ENCODE measurements at regions not wholly inside any gene's neighbourhood (a gene's known extent, or its start where the extent isn't known, plus 50 kb on each side); places are given as distances from the start of the nearest gene placed in this dataset.

- WGBS, 5 donors = 14 to 24% (median 19%) methylated on average over 20 to 25 of the region's 25 CpGs
- peaks cover 14 to 34% (median 27%) of the 10 kb centered on the region in 6 donors for H3K4me1 ChIP-seq
- intact Hi-C loops (cut with DNase I; ENCODE audit: low total_unique reads) = no loop called here
- peaks cover 0 to 65% (median 27%) of the 10 kb centered on the region in 7 donors for H3K27me3 ChIP-seq (replicated peaks in 1 of 7)
- H3K27ac ChIP-seq = peak overlapping the region in 7 of 8 donors; percentile 41 to 81 (median 68)
- DNase-seq = no peak
- peaks cover 0 to 3% (median 0%) of the 10 kb centered on the region in 8 donors for H3K9me3 ChIP-seq
- peak in 1 of 3 donors; percentile 26 for TF ChIP-seq POLR2AphosphoS5 (IDR thresholded peaks at IDR 0.05)
- TF ChIP-seq, protein P1, sequence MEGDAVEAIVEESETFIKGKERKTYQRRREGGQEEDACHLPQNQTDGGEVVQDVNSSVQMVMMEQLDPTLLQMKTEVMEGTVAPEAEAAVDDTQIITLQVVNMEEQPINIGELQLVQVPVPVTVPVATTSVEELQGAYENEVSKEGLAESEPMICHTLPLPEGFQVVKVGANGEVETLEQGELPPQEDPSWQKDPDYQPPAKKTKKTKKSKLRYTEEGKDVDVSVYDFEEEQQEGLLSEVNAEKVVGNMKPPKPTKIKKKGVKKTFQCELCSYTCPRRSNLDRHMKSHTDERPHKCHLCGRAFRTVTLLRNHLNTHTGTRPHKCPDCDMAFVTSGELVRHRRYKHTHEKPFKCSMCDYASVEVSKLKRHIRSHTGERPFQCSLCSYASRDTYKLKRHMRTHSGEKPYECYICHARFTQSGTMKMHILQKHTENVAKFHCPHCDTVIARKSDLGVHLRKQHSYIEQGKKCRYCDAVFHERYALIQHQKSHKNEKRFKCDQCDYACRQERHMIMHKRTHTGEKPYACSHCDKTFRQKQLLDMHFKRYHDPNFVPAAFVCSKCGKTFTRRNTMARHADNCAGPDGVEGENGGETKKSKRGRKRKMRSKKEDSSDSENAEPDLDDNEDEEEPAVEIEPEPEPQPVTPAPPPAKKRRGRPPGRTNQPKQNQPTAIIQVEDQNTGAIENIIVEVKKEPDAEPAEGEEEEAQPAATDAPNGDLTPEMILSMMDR (IDR thresholded peaks at IDR 0.05 in 8 of 11, conservative IDR thresholded peaks at IDR 0.05 in 3 of 11) = no peak
- H3K36me3 ChIP-seq = no peaks in the 10 kb centered on the region
- H3K4me3 ChIP-seq = peak overlapping the region; percentile 28 to 68 (median 38)
Observed at GRCh38 chr9:129437626-129438323, 183.1 kb downstream of the C9orf50 start.

DNA sequence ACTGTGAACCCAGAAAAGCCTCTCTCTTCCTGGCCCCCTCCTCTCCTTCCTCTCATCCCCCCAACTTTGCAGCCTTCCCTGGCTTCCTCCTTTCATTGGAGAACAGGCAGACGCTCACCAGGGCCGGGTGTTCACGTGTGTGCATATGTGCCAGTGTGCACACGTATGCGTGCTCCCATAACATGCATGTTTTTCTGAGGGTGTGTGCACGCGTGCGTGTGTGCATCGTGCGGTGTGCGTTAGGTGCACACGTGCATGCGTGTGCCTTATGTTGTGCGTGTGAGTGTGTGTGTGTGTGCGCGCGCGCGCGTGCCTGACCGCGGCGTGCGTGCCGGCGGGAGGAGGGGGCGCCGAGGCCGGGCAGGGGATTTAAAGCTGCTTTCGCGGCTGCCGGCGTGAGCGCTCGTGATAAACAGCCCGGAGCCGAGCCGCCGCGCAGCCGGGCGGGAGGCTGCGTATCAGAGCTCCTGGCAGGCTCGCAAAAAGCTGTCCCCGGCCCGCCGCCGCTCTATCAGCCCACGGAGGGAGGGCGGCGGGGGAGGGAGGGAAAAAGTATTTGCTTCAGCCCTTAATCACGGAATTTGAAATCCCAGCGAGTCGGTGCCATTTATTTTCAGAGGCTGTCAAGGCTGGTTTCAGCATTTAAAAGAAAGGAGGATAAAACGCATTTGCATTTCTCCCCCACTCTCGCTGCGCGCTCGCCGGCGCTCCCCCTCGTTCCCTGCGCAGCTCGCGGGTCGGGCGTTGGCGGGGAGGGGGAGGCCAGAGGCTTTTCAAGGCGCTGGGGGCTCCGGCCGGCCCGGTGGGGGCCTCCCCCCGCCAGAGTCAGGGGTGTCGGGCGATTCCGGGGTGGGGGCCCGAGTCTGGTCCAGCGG is 183.9 kb downstream of the C9orf50 start:
- TF ChIP-seq POLR2A (IDR thresholded peaks at IDR 0.05) (no peak), POLR2AphosphoS5 (IDR thresholded peaks at IDR 0.05) (peak; percentile 35 to 75 (median 68))
- TF ChIP-seq, protein P1 (IDR thresholded peaks at IDR 0.05 in 8 of 11, conservative IDR thresholded peaks at IDR 0.05 in 3 of 11) = no peak
- intact Hi-C loops (cut with DNase I; ENCODE audit: low total_unique reads) = no loop called here
- H3K27me3 ChIP-seq (replicated peaks in 1 of 7) = peaks cover 0 to 63% (median 27%) of the 10 kb centered on the region in 7 donors
- WGBS, 5 donors = 3 to 9% (median 3%) methylated on average over 70 to 78 of the region's 78 CpGs
- H3K9me3 ChIP-seq = peaks cover 0 to 3% (median 0%) of the 10 kb centered on the region in 8 donors
- peak overlapping the region; percentile 28 to 68 (median 38) for H3K4me3 ChIP-seq
- peak overlapping the region in 7 of 8 donors; percentile 41 to 81 (median 68) for H3K27ac ChIP-seq
- H3K36me3 ChIP-seq = no peaks in the 10 kb centered on the region
- no peak for DNase-seq
- peaks cover 14 to 39% (median 31%) of the 10 kb centered on the region in 6 donors for H3K4me1 ChIP-seq

DNA sequence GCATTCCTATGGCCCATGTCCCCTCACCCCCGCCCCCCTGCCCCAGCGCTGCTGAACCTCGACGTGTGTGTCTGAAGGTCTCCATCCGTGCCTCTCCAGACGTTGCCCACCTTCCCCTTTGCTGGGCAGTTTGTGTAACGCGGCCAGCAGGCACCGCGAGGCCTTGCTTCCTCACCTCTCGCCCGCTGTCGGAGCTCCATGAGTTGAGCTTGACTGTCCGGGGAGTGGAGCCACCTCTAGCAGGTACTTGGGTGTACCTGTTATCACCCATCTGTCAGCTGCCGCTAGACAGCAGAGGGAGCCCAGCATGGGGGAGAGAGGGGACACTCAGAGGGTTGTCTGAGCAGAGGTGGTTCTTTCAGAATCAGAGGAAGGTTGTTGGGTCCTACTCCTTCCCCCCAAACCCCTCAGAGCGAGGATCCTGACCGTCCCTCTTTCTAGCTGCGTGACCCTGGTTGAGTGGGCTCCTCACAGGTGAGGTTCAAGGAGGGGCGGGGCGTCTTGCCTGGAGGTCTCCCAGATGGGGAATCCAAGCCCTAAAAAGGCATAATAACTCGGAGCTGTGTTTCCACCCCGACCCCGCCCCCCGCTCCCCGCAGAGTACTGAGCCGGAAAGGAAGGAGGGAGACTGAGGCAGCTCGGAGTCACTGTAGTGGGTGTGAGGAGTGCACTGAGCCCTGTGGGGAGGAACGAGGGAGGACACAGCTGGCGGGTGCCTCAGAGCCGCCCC is 184.7 kb downstream of the C9orf50 start:
- WGBS, 5 donors = 50 to 73% (median 64%) methylated on average over 29 to 30 of the region's 30 CpGs
- H3K27ac ChIP-seq = peak overlapping the region in 1 of 8 donors; percentile 81

More for the DNA sequence above, 184.7 kb downstream of the C9orf50 start:
- intact Hi-C loops (cut with DNase I; ENCODE audit: low total_unique reads) = no loop called here
- Histone ChIP-seq H3K4me3 (peak overlapping the region in 2 of 8 donors; percentile 33 to 68), H3K36me3 (no peaks in the 10 kb centered on the region), H3K27me3 (replicated peaks in 1 of 7) (peaks cover 0 to 55% (median 27%) of the 10 kb centered on the region in 7 donors), H3K4me1 (peaks cover 14 to 39% (median 31%) of the 10 kb centered on the region in 6 donors), H3K9me3 (peaks cover 0 to 3% (median 0%) of the 10 kb centered on the region in 8 donors)
- DNase-seq = no peak
- TF ChIP-seq POLR2A (IDR thresholded peaks at IDR 0.05) (no peak), POLR2AphosphoS5 (IDR thresholded peaks at IDR 0.05) (no peak)
- TF ChIP-seq, protein P1 (IDR thresholded peaks at IDR 0.05 in 8 of 11, conservative IDR thresholded peaks at IDR 0.05 in 3 of 11) = no peak
